HepG2 (cell line): ENCODE measurements at regions not wholly inside any gene's neighbourhood (a gene's known extent, or its start where the extent isn't known, plus 50 kb on each side); places are given as distances from the start of the nearest gene placed in this dataset.

ENCODE experiments used
- ARID4A ChIP-seq: sonication (generic); formaldehyde crosslinking; IDR thresholded peaks from 2 replicates; pipeline ENCODE4 v1.5.0; 2020; ENCODE audit warnings: mild to moderate bottlenecking, missing genetic modification reagents, borderline replicate concordance
- ETV5 ChIP-seq: IDR thresholded peaks from 2 replicates; pipeline ENCODE4 v1.6.1; 2018; ENCODE audit warnings: missing biosample characterization, missing genetic modification reagents, inconsistent platforms, borderline replicate concordance
- ZNF530 ChIP-seq: sonication (generic); formaldehyde crosslinking; IDR thresholded peaks from 2 replicates; pipeline ENCODE4 v1.5.0; 2020; ENCODE audit warnings: low read depth, mild to moderate bottlenecking, missing genetic modification reagents
- ZNF740 ChIP-seq: sonication (generic); formaldehyde crosslinking; IDR thresholded peaks from 2 replicates; pipeline ENCODE4 v1.4.0; 2020; ENCODE audit warnings: missing genetic modification reagents
- TF ChIP-seq, protein P1 (sequence below), 2 experiments: IDR thresholded peaks; 2 replicates each; pipeline ENCODE4 v1.6.1; 2011 to 2012; ENCODE audit warnings: low read length in 2 of 2, borderline replicate concordance in 1 of 2, low read depth in 1 of 2, mild to moderate bottlenecking in 1 of 2, moderate library complexity in 1 of 2

DNA sequence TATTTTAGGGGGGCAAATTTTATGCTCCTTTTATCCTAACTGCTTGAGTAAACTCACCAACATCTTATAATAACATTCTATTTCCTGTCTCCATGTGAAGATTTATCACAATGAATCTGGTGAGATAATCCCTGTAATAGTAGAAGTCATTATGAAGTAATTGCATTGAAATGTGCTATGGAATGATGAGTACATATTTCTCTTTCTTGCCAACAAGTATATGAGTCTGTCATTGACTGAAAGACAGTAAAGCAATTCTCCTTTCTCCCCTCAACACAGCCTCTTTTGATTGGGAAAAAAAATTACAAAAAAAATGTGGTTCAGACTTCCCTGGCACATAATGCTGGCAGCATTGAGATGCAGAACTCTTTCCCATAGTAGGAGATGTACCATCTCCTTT is 459.2 kb upstream of the RGMB start (continued):
- TF ChIP-seq ARID4A (CRISPR knock-in tag) (no peak), ZNF740 (CRISPR knock-in tag) (no peak), ZNF530 (CRISPR knock-in tag) (no peak), ETV5 (CRISPR knock-in tag) (no peak)
- TF ChIP-seq, protein P1, sequence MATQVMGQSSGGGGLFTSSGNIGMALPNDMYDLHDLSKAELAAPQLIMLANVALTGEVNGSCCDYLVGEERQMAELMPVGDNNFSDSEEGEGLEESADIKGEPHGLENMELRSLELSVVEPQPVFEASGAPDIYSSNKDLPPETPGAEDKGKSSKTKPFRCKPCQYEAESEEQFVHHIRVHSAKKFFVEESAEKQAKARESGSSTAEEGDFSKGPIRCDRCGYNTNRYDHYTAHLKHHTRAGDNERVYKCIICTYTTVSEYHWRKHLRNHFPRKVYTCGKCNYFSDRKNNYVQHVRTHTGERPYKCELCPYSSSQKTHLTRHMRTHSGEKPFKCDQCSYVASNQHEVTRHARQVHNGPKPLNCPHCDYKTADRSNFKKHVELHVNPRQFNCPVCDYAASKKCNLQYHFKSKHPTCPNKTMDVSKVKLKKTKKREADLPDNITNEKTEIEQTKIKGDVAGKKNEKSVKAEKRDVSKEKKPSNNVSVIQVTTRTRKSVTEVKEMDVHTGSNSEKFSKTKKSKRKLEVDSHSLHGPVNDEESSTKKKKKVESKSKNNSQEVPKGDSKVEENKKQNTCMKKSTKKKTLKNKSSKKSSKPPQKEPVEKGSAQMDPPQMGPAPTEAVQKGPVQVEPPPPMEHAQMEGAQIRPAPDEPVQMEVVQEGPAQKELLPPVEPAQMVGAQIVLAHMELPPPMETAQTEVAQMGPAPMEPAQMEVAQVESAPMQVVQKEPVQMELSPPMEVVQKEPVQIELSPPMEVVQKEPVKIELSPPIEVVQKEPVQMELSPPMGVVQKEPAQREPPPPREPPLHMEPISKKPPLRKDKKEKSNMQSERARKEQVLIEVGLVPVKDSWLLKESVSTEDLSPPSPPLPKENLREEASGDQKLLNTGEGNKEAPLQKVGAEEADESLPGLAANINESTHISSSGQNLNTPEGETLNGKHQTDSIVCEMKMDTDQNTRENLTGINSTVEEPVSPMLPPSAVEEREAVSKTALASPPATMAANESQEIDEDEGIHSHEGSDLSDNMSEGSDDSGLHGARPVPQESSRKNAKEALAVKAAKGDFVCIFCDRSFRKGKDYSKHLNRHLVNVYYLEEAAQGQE (IDR thresholded peaks at IDR 0.05; ENCODE audit: borderline replicate concordance in 1 of 2, low read depth in 1 of 2, low read length in 2 of 2), result no peak
